ENCODE measurements at regions not wholly inside any gene's neighbourhood (a gene's known extent, or its start where the extent isn't known, plus 50 kb on each side); places are given as distances from the start of the nearest gene placed in this dataset.
"Not testable (repeated sequence)": the region's sequence is repeated elsewhere in the genome, so short reads cannot be mapped to it uniquely, and the experiment has no call there.

- no peak for FAIRE-seq
- no peak for DNase-seq (ENCODE audit: extremely low spot score, insufficient read length, low read depth)
These were observed 487.5 kb downstream of the IRS1 start for GRCh38 chr2:226312155-226312554.

GRCh38 chr2:226310146-226310545 is 489.5 kb downstream of the IRS1 start:
- FAIRE-seq (no peak), DNase-seq (ENCODE audit: extremely low spot score, insufficient read length, low read depth) (no peak)

GRCh38 chr2:226308986-226309385 is 490.6 kb downstream of the IRS1 start:
- FAIRE-seq (no peak), DNase-seq (ENCODE audit: extremely low spot score, insufficient read length, low read depth) (no peak)

GRCh38 chr2:226308323-226308680 is 491.3 kb downstream of the IRS1 start:
- no peak for FAIRE-seq

GRCh38 chr2:226307487-226308322 is 491.9 kb downstream of the IRS1 start:
- DNase-seq (ENCODE audit: extremely low spot score, insufficient read length, low read depth) = no peak
- no peak for FAIRE-seq

More at GRCh38 chr2:226308323-226308680, 491.3 kb downstream of the IRS1 start:
- no peak for DNase-seq (ENCODE audit: extremely low spot score, insufficient read length, low read depth)

GRCh38 chr2:226306969-226307368 is 492.7 kb downstream of the IRS1 start:
- FAIRE-seq = no peak
- no peak for DNase-seq (ENCODE audit: extremely low spot score, insufficient read length, low read depth)

- no peak for DNase-seq (ENCODE audit: extremely low spot score, insufficient read length, low read depth)
- FAIRE-seq = no peak
These were observed 495.3 kb downstream of the IRS1 start for GRCh38 chr2:226304308-226304707.

- no peak for FAIRE-seq
These were observed 495.9 kb downstream of the IRS1 start for GRCh38 chr2:226303707-226304106.

GRCh38 chr2:226300196-226300886 is 499.3 kb downstream of the IRS1 start:
- no peak for FAIRE-seq
- DNase-seq (ENCODE audit: extremely low spot score, insufficient read length, low read depth) = no peak

More at GRCh38 chr2:226303707-226304106, 495.9 kb downstream of the IRS1 start:
- DNase-seq (ENCODE audit: extremely low spot score, insufficient read length, low read depth) = no peak

GRCh38 chr2:226299771-226300170 is 499.8 kb downstream of the IRS1 start:
- FAIRE-seq (no peak), DNase-seq (ENCODE audit: extremely low spot score, insufficient read length, low read depth) (no peak)

GRCh38 chr2:226295681-226296080 is 503.9 kb downstream of the IRS1 start:
- no peak for DNase-seq (ENCODE audit: extremely low spot score, insufficient read length, low read depth)
- FAIRE-seq = no peak

- FAIRE-seq = no peak
- DNase-seq (ENCODE audit: extremely low spot score, insufficient read length, low read depth) = no peak
These were observed 504.5 kb downstream of the IRS1 start for GRCh38 chr2:226295123-226295522.

- FAIRE-seq; DNase-seq (ENCODE audit: extremely low spot score, insufficient read length, low read depth): not testable (repeated sequence)
These were observed 508.3 kb downstream of the IRS1 start for GRCh38 chr2:226291281-226291680.

GRCh38 chr2:226286916-226287315 is 512.7 kb downstream of the IRS1 start:
- FAIRE-seq = no peak
- DNase-seq (ENCODE audit: extremely low spot score, insufficient read length, low read depth) = no peak

GRCh38 chr2:226283796-226284195 is 515.8 kb downstream of the IRS1 start:
- no peak for FAIRE-seq
- DNase-seq (ENCODE audit: extremely low spot score, insufficient read length, low read depth) = no peak

- DNase-seq (ENCODE audit: extremely low spot score, insufficient read length, low read depth) = no peak
- no peak for FAIRE-seq
These were observed 517.5 kb downstream of the IRS1 start for GRCh38 chr2:226282151-226282550.

GRCh38 chr2:226280136-226280535 is 519.5 kb downstream of the IRS1 start:
- not testable (repeated sequence) for FAIRE-seq; DNase-seq (ENCODE audit: extremely low spot score, insufficient read length, low read depth)

- FAIRE-seq = no peak
These were observed 524.4 kb downstream of the IRS1 start for GRCh38 chr2:226275215-226275614.

GRCh38 chr2:226274143-226274542 is 525.5 kb downstream of the IRS1 start:
- no peak for DNase-seq (ENCODE audit: extremely low spot score, insufficient read length, low read depth)
- no peak for FAIRE-seq

More at GRCh38 chr2:226275215-226275614, 524.4 kb downstream of the IRS1 start:
- DNase-seq (ENCODE audit: extremely low spot score, insufficient read length, low read depth) = no peak

- FAIRE-seq (no peak), DNase-seq (ENCODE audit: extremely low spot score, insufficient read length, low read depth) (no peak)
These were observed 526.2 kb downstream of the IRS1 start for GRCh38 chr2:226273440-226273839.

- FAIRE-seq = no peak
- DNase-seq (ENCODE audit: extremely low spot score, insufficient read length, low read depth) = no peak
These were observed 527.2 kb downstream of the IRS1 start for GRCh38 chr2:226272435-226272834.
